K562 (cell line): ENCODE measurements at regions not wholly inside any gene's neighbourhood (a gene's known extent, or its start where the extent isn't known, plus 50 kb on each side); places are given as distances from the start of the nearest gene placed in this dataset.

Source experiments
- ATAC-seq: fragments of 200-7000 bp; cut with Tn5 transposase; 3 replicates; pipeline ENCODE4 v1.9.1; 2020; ENCODE audit warnings: moderate library complexity
- BruUV-seq: library from RNA; stranded (reverse); fragments of 400-500 nt; replicated peaks from 2 replicates; lab custom pipeline; 2021; lab: Mats Ljungman, UMichigan
- CTCF ChIA-PET: fragments of 300-600 bp; formaldehyde crosslinking; extraction: SDS; loops from one replicate; lab custom pipeline; 2021; ENCODE audit warnings: low intra/inter-chr PET ratio; lab: Yijun Ruan, JAX
- POLR2A ChIA-PET: fragments of 300-600, 350-650 bp; sonication (Branson Sonifier 250); formaldehyde crosslinking; extraction: SDS; loops from one replicate; lab custom pipeline; 2021; ENCODE audit warnings: antibody characterized with exemption, inconsistent platforms; lab: Yijun Ruan, JAX
- DNase-seq, 4 experiments: peaks; one replicate each; pipeline versions ENCODE4 v3.0.0 to v3.0.0-alpha.2; 2011 to 2018; ENCODE audit warnings: low spot score in 3 of 4, mixed read lengths in 3 of 4; ENCODE audit errors: extremely low read depth in 1 of 4
- FAIRE-seq: peaks from 2 replicates; lab custom pipeline; 2011; peaks lifted over from hg19 to GRCh38; lab: Jason Lieb, UNC
- H2AFZ ChIP-seq: 2 replicates; pipeline ENCODE4 v1.6.0; 2011; ENCODE audit warnings: low read depth, low read length, control low read depth, inconsistent platforms
- H3K27ac ChIP-seq: fragments of 200-600 bp; 3 replicates; pipeline ENCODE4 v1.8.0; 2011; ENCODE audit warnings: low read depth, mild to moderate bottlenecking, control low read depth, inconsistent platforms, low read length, moderate library complexity, mixed read lengths; ENCODE audit errors: extremely low read depth
- H3K27me3 ChIP-seq, 2 experiments: fragments of 300-600 bp in 1 of 2; 2 replicates in 1 of 2; 3 replicates in 1 of 2; pipeline versions ENCODE4 v1.6.0 to v1.8.0; 2011; ENCODE audit warnings: inconsistent platforms in 2 of 2, low read length in 2 of 2, mild to moderate bottlenecking in 1 of 2, mixed read lengths in 1 of 2, moderate library complexity in 1 of 2; ENCODE audit not compliant: control insufficient read depth in 2 of 2, insufficient read depth in 2 of 2
- H3K36me3 ChIP-seq: fragments of 300-600 bp; 3 replicates; pipeline ENCODE4 v1.8.0; 2011; ENCODE audit warnings: mild to moderate bottlenecking, low read length, inconsistent platforms; ENCODE audit not compliant: control insufficient read depth, insufficient read depth
- H3K4me1 ChIP-seq, 2 experiments: fragments of 200-600 bp in 1 of 2; replicated peaks in 1 of 2; 2 replicates in 1 of 2; 3 replicates in 1 of 2; pipeline versions ENCODE4 v1.5.1 to v1.8.0; 2011; ENCODE audit warnings: inconsistent platforms in 2 of 2, low read length in 2 of 2, mild to moderate bottlenecking in 1 of 2, mixed read lengths in 1 of 2, moderate library complexity in 1 of 2; ENCODE audit not compliant: control insufficient read depth in 2 of 2, insufficient read depth in 2 of 2
- H3K4me2 ChIP-seq: 2 replicates; pipeline ENCODE4 v1.6.1; 2011; ENCODE audit warnings: low read length, control low read depth, inconsistent platforms, mixed read lengths; ENCODE audit not compliant: insufficient read depth
- H3K4me3 ChIP-seq: fragments of 200-600 bp; sonication (generic), shearing (Covaris generic); 2 replicates; pipeline ENCODE4 v1.5.1; 2016; ENCODE audit warnings: control low read depth, inconsistent platforms
- H3K79me2 ChIP-seq: fragments of 200-600 bp; 3 replicates; pipeline ENCODE4 v1.8.0; 2011; ENCODE audit warnings: low read length, inconsistent platforms; ENCODE audit not compliant: control insufficient read depth, insufficient read depth
- H3K9ac ChIP-seq, 2 experiments: 2 replicates each; pipeline versions ENCODE4 v1.6.0 to v1.6.1; 2011; ENCODE audit warnings: low read depth in 2 of 2, low read length in 2 of 2, control low read depth in 1 of 2, inconsistent platforms in 1 of 2, mild to moderate bottlenecking in 1 of 2, mixed read lengths in 1 of 2; ENCODE audit not compliant: insufficient read depth in 1 of 2
- H3K9me1 ChIP-seq: one replicate; pipeline ENCODE4 v1.6.0; 2011; ENCODE audit warnings: inconsistent platforms, mild to moderate bottlenecking, low read length, moderate library complexity; ENCODE audit not compliant: control insufficient read depth, insufficient read depth
- H3K9me3 ChIP-seq: replicated peaks from 2 replicates; pipeline ENCODE4 v1.5.1; 2011; ENCODE audit warnings: low read depth, low read length, inconsistent platforms; ENCODE audit not compliant: control insufficient read depth, insufficient read depth
- H4K20me1 ChIP-seq: replicated peaks from 2 replicates; pipeline ENCODE4 v1.6.1; 2011; ENCODE audit warnings: low read length, inconsistent platforms, mixed read lengths; ENCODE audit not compliant: control insufficient read depth, insufficient read depth
- DIDO1 ChIP-seq: fragments of 450-650 bp; IDR thresholded peaks from 2 replicates; pipeline ENCODE4 v1.6.1; 2016; ENCODE audit warnings: low read depth, missing biosample characterization, missing genetic modification characterization
- EGR1 ChIP-seq: fragments of 450-650 bp; conservative IDR thresholded peaks from 2 replicates; pipeline ENCODE4 v1.6.1; 2017; ENCODE audit warnings: mild to moderate bottlenecking
- PCBP1 ChIP-seq: fragments of 200-400 bp; formaldehyde crosslinking; IDR thresholded peaks from 2 replicates; pipeline ENCODE4 v1.6.1; 2018; ENCODE audit warnings: mild to moderate bottlenecking, low read depth, low read length; ENCODE audit not compliant: poor library complexity, severe bottlenecking
- RFX1 ChIP-seq: fragments of 450-650 bp; IDR thresholded peaks from 2 replicates; pipeline ENCODE4 v1.6.1; 2016; ENCODE audit warnings: mild to moderate bottlenecking, moderate library complexity
- ZNF143 ChIP-seq: sonication (generic); formaldehyde crosslinking; IDR thresholded peaks from 2 replicates; pipeline ENCODE4 v1.9.0; 2022; ENCODE audit warnings: mild to moderate bottlenecking, missing genetic modification reagents
- ZNF324 ChIP-seq: fragments of 250-450 bp; sonication (Bioruptor Pico); IDR thresholded peaks from 2 replicates; pipeline ENCODE4 v1.4.0; 2020; ENCODE audit warnings: mild to moderate bottlenecking
- ZNF696 ChIP-seq: fragments of 250-450 bp; sonication (Bioruptor Pico); conservative IDR thresholded peaks from 2 replicates; pipeline ENCODE4 v1.4.0; 2020; ENCODE audit warnings: mild to moderate bottlenecking, moderate library complexity
- WGBS: fragments of 100-300 bp; shearing (Covaris generic); methylation state at CpG from one replicate; pipeline ENCODE4 v1.1.6; 2016; ENCODE audit warnings: low coverage, mixed read lengths; ENCODE audit not compliant: insufficient coverage; ENCODE audit errors: missing lambda C conversion rate; 5-methylcytosine and 5-hydroxymethylcytosine counted together
- in situ Hi-C: fragments of 300-500 bp; cut with MboI; formaldehyde crosslinking; loops from 4 replicates; pipeline ENCODE4 v1.15.0; 2018; ENCODE audit warnings: inconsistent platforms, mixed read lengths
- intact Hi-C: fragments of 100-400 bp; cut with micrococcal nuclease; formaldehyde crosslinking; loops from 2 replicates; pipeline ENCODE4 v1.14.2; 2022

- Histone ChIP-seq H3K9me3 (no peaks in the 10 kb centered on the region), H3K27me3 (no peaks in the 10 kb centered on the region)
- TF ChIP-seq DIDO1 (tag): no peak
- no peak for TF ChIP-seq ZNF324 (CRISPR knock-in tag)
- no peak for TF ChIP-seq ZNF143 (CRISPR knock-in tag)
- no peak for TF ChIP-seq EGR1
- TF ChIP-seq, all 486 proteins: peak for 0
- H4K20me1 ChIP-seq: no peaks in the 10 kb centered on the region
- H3K4me1 ChIP-seq: no peaks in the 10 kb centered on the region
- no peak overlapping the region for H3K4me2 ChIP-seq
- no peaks in the 10 kb centered on the region for H3K79me2 ChIP-seq
- intact Hi-C loops (no loop called here), in situ Hi-C loops (no loop called here)
- no peak overlapping the region for H2AFZ ChIP-seq
- no peak overlapping the region for H3K9ac ChIP-seq
- WGBS: 3% methylated on average over 12 of the region's 12 CpGs
- no peaks in the 10 kb centered on the region for H3K9me1 ChIP-seq
- DNase-seq (no peak), ATAC-seq (no peak), FAIRE-seq (no peak)
- H3K4me3 ChIP-seq: no peak overlapping the region
- H3K36me3 ChIP-seq: no peaks in the 10 kb centered on the region
- ChIA-PET CTCF (no interaction called here), POLR2A (no interaction called here)
- no TSS peak for BruUV-seq
- no peak overlapping the region for H3K27ac ChIP-seq
Observed at GRCh38 chr15:85889956-85890619, 95.4 kb upstream of the KLHL25 start.

GRCh38 chr15:85890620-85890980 lies 95.9 kb upstream of the KLHL25 start:
- Histone ChIP-seq H3K4me2 (no peak overlapping the region), H3K4me3 (no peak overlapping the region), H3K79me2 (no peaks in the 10 kb centered on the region), H3K9ac (no peak overlapping the region), H2AFZ (no peak overlapping the region), H3K27me3 (no peaks in the 10 kb centered on the region), H3K9me1 (no peaks in the 10 kb centered on the region), H3K36me3 (no peaks in the 10 kb centered on the region), H3K9me3 (no peaks in the 10 kb centered on the region), H3K27ac (no peak overlapping the region), H4K20me1 (no peaks in the 10 kb centered on the region), H3K4me1 (no peaks in the 10 kb centered on the region)
- BruUV-seq: no TSS peak
- intact Hi-C loops: no loop called here
- ATAC-seq (no peak), DNase-seq (no peak), FAIRE-seq (no peak)
- TF ChIP-seq ZNF696 (CRISPR knock-in tag) (no peak), RFX1 (no peak), PCBP1 (no peak)
- in situ Hi-C loops: no loop called here
- 0% methylated on average over 2 of the region's 2 CpGs for WGBS
- ChIA-PET POLR2A (no interaction called here), CTCF (no interaction called here)
